ENCODE measurements at regions not wholly inside any gene's neighbourhood (a gene's known extent, or its start where the extent isn't known, plus 50 kb on each side); places are given as distances from the start of the nearest gene placed in this dataset.
"Not testable (repeated sequence)": the region's sequence is repeated elsewhere in the genome, so short reads cannot be mapped to it uniquely, and the experiment has no call there.

DNA sequence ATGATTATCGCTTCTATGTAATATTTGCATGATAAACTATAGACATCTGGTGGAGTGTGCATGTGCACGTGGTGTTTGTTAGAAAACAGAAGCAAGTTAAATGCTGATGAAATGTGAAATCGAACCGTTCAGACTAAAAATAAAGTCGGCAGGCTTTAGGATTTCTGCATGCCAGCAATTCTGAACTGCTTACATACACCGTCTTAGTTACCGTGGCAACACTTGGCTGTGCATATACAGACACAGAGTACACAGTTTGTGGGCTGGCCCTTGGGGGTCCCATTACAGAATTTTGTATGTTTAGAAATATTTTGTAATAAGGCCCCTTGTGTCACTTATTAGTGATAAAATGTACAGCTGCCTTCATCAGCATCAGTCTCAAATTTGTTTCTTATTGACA is 605.5 kb downstream of the RBFOX1 start:
- DNase-seq (ENCODE audit: low read depth in 1 of 2, low spot score in 1 of 2), result no peak
- in situ Hi-C loops (cut with HindIII; ENCODE audit: low pct_unique_long_range_greater_than_20kb, low sequenced_read_pairs), result no loop called here

GRCh38 chr16:7921345-7921744 is 588.7 kb downstream of the RBFOX1 start:
- in situ Hi-C loops (cut with HindIII; ENCODE audit: low pct_unique_long_range_greater_than_20kb, low sequenced_read_pairs), result no loop called here
- peak; percentile 5 to 10 for DNase-seq (ENCODE audit: low read depth in 1 of 2, low spot score in 1 of 2)
- no peak for TF ChIP-seq JUND (IDR thresholded peaks at IDR 0.05; ENCODE audit: low read depth)

More for the DNA sequence above, 605.5 kb downstream of the RBFOX1 start:
- no peak for TF ChIP-seq JUND (IDR thresholded peaks at IDR 0.05; ENCODE audit: low read depth)

DNA sequence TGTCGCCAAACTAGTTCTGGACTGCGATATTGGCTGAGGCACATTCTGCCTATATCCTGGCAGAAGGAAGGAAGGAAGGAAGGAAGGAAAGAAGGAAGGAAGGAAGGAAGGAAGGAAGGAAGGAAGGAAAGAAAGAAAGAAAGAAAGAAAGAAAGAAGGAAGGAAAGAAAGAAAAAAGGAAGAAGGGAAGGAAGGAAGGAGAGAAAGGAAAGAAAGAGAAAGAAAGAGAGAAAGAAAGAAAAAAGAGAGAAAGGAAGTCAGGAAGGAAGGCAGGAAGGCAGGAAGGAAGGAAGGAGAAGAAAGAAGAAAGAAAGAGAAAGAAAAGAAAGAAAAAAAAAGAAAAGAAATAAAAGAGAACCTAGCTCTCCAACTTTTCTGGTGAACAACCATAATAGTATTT is 587.1 kb downstream of the RBFOX1 start:
- DNase-seq (ENCODE audit: low read depth in 1 of 2, low spot score in 1 of 2), result no peak
- in situ Hi-C loops (cut with HindIII; ENCODE audit: low pct_unique_long_range_greater_than_20kb, low sequenced_read_pairs), result no loop called here
- TF ChIP-seq JUND (IDR thresholded peaks at IDR 0.05; ENCODE audit: low read depth), result no peak

- no peak for TF ChIP-seq JUND (IDR thresholded peaks at IDR 0.05; ENCODE audit: low read depth)
- in situ Hi-C loops (cut with HindIII; ENCODE audit: low pct_unique_long_range_greater_than_20kb, low sequenced_read_pairs), result no loop called here
- DNase-seq (ENCODE audit: low read depth in 1 of 2, low spot score in 1 of 2), result no peak
Measured at GRCh38 chr16:7914748-7915147, 582.1 kb downstream of the RBFOX1 start.

GRCh38 chr16:7912132-7912531 is 579.5 kb downstream of the RBFOX1 start:
- in situ Hi-C loops (cut with HindIII; ENCODE audit: low pct_unique_long_range_greater_than_20kb, low sequenced_read_pairs), result no loop called here
- DNase-seq (ENCODE audit: low read depth in 1 of 2, low spot score in 1 of 2), result no peak
- no peak for TF ChIP-seq JUND (IDR thresholded peaks at IDR 0.05; ENCODE audit: low read depth)

DNA sequence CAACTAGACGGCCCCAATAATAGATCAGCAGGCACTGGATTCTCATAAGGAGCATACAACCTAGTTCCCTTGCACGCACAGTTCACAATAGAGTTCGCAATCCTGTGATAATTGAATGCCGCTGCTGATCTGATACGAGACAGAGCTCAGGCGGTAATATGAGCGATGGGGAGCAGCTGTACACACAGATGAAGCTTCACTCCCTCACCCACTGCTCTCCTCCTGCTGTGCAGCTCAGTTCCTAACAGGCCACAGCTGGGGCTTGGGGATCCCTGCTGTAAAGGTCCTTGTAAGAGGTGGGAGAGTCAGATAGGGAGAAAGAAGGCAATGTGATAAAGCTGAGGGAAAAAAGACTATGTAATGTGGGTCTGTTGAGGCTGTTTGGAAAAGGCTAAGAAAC is 577.5 kb downstream of the RBFOX1 start:
- TF ChIP-seq JUND (IDR thresholded peaks at IDR 0.05; ENCODE audit: low read depth), result no peak
- DNase-seq (ENCODE audit: low read depth in 1 of 2, low spot score in 1 of 2), result no peak
- in situ Hi-C loops (cut with HindIII; ENCODE audit: low pct_unique_long_range_greater_than_20kb, low sequenced_read_pairs), result no loop called here

DNA sequence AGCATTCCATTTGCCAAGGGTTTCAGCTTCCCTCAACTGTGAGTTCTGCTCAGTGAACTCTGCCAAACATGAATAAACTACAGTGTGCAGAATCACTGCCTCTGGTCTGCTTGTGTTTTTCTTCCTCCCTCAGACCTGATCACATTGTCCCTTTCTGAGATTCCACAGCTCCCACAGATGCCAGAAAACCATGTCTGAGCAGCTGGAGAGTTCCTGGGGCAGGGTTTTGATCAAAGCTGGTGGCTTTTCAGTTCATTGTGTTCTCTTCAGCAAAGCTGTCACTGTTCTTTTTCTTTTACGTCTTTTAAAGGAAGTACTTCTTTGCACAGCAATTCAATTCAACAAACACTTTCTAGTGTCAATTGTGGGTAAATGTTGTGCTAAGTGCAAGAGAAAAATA is 555.8 kb downstream of the RBFOX1 start:
- DNase-seq (ENCODE audit: low read depth in 1 of 2, low spot score in 1 of 2), result no peak
- no peak for TF ChIP-seq JUND (IDR thresholded peaks at IDR 0.05; ENCODE audit: low read depth)
- in situ Hi-C loops (cut with HindIII; ENCODE audit: low pct_unique_long_range_greater_than_20kb, low sequenced_read_pairs), result no loop called here

DNA sequence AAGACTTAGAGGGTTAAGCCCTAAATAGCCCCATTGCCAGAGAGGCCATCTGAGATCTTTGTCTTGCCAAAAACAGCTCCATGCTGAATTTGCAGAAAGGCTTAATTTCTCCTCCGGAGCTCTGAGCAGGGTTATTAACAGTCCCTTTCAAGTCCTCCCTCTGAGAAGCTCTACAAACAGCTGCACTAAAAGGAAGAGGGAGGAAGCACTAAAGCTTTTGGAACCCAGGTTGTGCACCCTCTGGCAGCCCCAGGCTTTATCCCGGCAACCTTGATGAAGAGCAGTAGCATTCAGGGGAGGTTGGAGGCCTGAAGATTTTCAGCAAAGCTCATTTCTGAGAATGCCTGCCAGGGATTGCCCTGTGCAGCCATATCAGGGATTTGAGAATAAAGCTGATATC is 554.7 kb downstream of the RBFOX1 start:
- in situ Hi-C loops (cut with HindIII; ENCODE audit: low pct_unique_long_range_greater_than_20kb, low sequenced_read_pairs), result no loop called here
- TF ChIP-seq JUND (IDR thresholded peaks at IDR 0.05; ENCODE audit: low read depth), result no peak
- no peak for DNase-seq (ENCODE audit: low read depth in 1 of 2, low spot score in 1 of 2)

DNA sequence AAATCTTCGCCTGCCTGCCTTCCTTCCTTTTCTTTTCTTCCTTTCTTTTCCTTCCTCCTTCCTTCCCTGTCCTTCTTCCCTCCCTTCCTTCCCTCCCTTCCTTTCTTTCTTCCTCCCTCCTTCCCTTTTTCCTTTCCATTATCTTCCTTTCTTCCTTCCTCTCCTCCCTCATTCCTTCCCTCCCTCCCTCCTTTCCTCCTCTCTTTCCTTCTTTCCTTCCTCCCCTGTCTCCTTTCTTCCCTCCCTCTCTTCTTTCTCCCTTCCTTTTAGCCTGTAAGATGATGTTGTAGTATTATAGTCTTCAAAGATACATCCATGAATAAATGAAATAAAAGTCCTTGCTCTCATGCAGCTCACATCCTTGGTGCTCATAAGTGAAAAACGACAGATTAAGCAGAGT is 539.3 kb downstream of the RBFOX1 start:
- no peak for TF ChIP-seq JUND (IDR thresholded peaks at IDR 0.05; ENCODE audit: low read depth)
- DNase-seq (ENCODE audit: low read depth in 1 of 2, low spot score in 1 of 2), result no peak
- in situ Hi-C loops (cut with HindIII; ENCODE audit: low pct_unique_long_range_greater_than_20kb, low sequenced_read_pairs), result no loop called here

- in situ Hi-C loops (cut with HindIII; ENCODE audit: low pct_unique_long_range_greater_than_20kb, low sequenced_read_pairs), result no loop called here
- DNase-seq (ENCODE audit: low read depth in 1 of 2, low spot score in 1 of 2), result no peak
- TF ChIP-seq JUND (IDR thresholded peaks at IDR 0.05; ENCODE audit: low read depth), result no peak
Measured at GRCh38 chr16:7871371-7871770, 538.7 kb downstream of the RBFOX1 start.

- DNase-seq (ENCODE audit: low read depth in 1 of 2, low spot score in 1 of 2), result no peak
- no peak for TF ChIP-seq JUND (IDR thresholded peaks at IDR 0.05; ENCODE audit: low read depth)
- in situ Hi-C loops (cut with HindIII; ENCODE audit: low pct_unique_long_range_greater_than_20kb, low sequenced_read_pairs), result no loop called here
Measured at GRCh38 chr16:7867831-7868230, 535.2 kb downstream of the RBFOX1 start.

GRCh38 chr16:7866144-7866543 is 533.5 kb downstream of the RBFOX1 start:
- no peak for TF ChIP-seq JUND (IDR thresholded peaks at IDR 0.05; ENCODE audit: low read depth)
- in situ Hi-C loops (cut with HindIII; ENCODE audit: low pct_unique_long_range_greater_than_20kb, low sequenced_read_pairs), result no loop called here
- DNase-seq (ENCODE audit: low read depth in 1 of 2, low spot score in 1 of 2), result no peak

DNA sequence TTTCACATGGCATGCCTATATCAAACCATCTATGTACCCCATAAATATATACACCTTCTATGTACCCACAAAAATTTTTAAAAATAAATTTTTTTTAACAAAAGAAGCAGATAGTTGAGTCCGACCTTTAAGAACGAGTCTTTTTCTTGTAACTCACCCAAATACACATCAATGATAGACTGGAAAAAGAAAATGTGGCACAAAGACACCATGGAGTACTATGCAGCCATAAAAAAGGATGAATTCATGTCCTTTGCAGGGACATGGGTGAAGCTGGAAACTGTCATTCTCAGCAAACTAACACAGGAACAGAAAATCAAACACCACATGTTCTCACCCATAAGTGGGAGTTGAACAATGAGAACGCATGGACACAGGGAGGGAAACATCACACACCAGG is 532.7 kb downstream of the RBFOX1 start:
- DNase-seq (ENCODE audit: low read depth in 1 of 2, low spot score in 1 of 2); in situ Hi-C loops (cut with HindIII; ENCODE audit: low pct_unique_long_range_greater_than_20kb, low sequenced_read_pairs): not testable (repeated sequence)

GRCh38 chr16:7861891-7862582 is 529.4 kb downstream of the RBFOX1 start:
- in situ Hi-C loops (cut with HindIII; ENCODE audit: low pct_unique_long_range_greater_than_20kb, low sequenced_read_pairs), result no loop called here
- TF ChIP-seq JUND (IDR thresholded peaks at IDR 0.05; ENCODE audit: low read depth), result no peak

More at GRCh38 chr16:7861891-7862582, 529.4 kb downstream of the RBFOX1 start:
- DNase-seq (ENCODE audit: low read depth in 1 of 2, low spot score in 1 of 2), result no peak
